CD4-positive, alpha-beta T cell treated with Interleukin-17A for 4 hours (primary cell): ENCODE measurements at regions not wholly inside any gene's neighbourhood (a gene's known extent, or its start where the extent isn't known, plus 50 kb on each side); places are given as distances from the start of the nearest gene placed in this dataset.

Experiments
- DNase-seq: peaks from one replicate; pipeline ENCODE4 v3.0.0-alpha.2; 2020; ENCODE audit warnings: mixed read lengths

- no peak for DNase-seq
These were observed 61.1 kb upstream of the SLC22A16 start for GRCh38 chr6:110537208-110538123.

- no peak for DNase-seq
These were observed 58.5 kb upstream of the SLC22A16 start for GRCh38 chr6:110534731-110535492.

- no peak for DNase-seq
These were observed 56.0 kb upstream of the SLC22A16 start for GRCh38 chr6:110532431-110532830.

- no peak for DNase-seq
These were observed 54.3 kb upstream of the SLC22A16 start for GRCh38 chr6:110530671-110531070.

- no peak for DNase-seq
These were observed 53.5 kb upstream of the SLC22A16 start for GRCh38 chr6:110529907-110530306.

GRCh38 chr6:110529355-110529754 is 52.9 kb upstream of the SLC22A16 start:
- no peak for DNase-seq

- no peak for DNase-seq
These were observed 52.5 kb upstream of the SLC22A16 start for GRCh38 chr6:110528930-110529325.

- DNase-seq, result peak; percentile 58
These were observed 51.9 kb upstream of the SLC22A16 start for GRCh38 chr6:110528101-110528929.

- DNase-seq, result no peak
These were observed 51.1 kb upstream of the SLC22A16 start for GRCh38 chr6:110527516-110527915.

- no peak for DNase-seq
These were observed 50.3 kb upstream of the SLC22A16 start for GRCh38 chr6:110526726-110527125.
